SU-DHL-6 (cell line): ENCODE measurements at regions not wholly inside any gene's neighbourhood (a gene's known extent, or its start where the extent isn't known, plus 50 kb on each side); places are given as distances from the start of the nearest gene placed in this dataset.

Experiments
- CTCF ChIP-seq: fragments of 200-600 bp; sonication (generic); IDR thresholded peaks from one replicate; pipeline ENCODE4 v1.5.1; 2017; ENCODE audit warnings: antibody characterized with exemption, mild to moderate bottlenecking, low read length, moderate library complexity; ENCODE audit not compliant: insufficient read depth, poor library complexity, severe bottlenecking
- EZH2phosphoT487 ChIP-seq: fragments of 200-600 bp; sonication (generic), shearing (Covaris generic); conservative IDR thresholded peaks from 2 replicates; pipeline ENCODE4 v1.6.1; 2018; ENCODE audit warnings: mild to moderate bottlenecking, antibody characterized with exemption, low read length, moderate library complexity, mixed read lengths

DNA sequence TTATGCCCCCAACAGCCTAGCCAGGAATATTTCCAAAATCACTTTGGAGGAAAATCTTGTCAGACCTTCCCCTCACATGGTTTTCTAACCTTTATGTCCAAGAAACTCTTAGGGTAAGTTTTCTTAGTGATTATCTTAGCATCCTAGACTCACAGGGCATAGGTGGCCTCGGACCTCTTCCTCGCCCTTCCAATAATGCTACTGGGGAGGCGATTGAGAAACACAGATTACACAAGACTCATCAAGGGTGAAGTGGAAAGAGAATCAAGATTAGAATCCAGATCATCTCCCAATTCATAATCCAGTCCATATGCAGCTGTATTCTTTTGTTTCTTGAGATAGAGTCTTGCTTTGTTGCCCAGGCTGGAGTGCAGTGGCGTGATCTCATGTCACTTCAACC is 358.4 kb upstream of the CDH5 start:
- TF ChIP-seq CTCF = no peak
- no peak for TF ChIP-seq EZH2phosphoT487
